RCC 7860 (cell line): ENCODE measurements at regions not wholly inside any gene's neighbourhood (a gene's known extent, or its start where the extent isn't known, plus 50 kb on each side); places are given as distances from the start of the nearest gene placed in this dataset.

Source experiments
- DNase-seq: peaks from one replicate; pipeline ENCODE4 v3.0.0-alpha.2; 2015; ENCODE audit warnings: low spot score
- FAIRE-seq: peaks from 2 replicates; lab custom pipeline; 2012; peaks lifted over from hg19 to GRCh38; lab: Jason Lieb, UNC

DNA sequence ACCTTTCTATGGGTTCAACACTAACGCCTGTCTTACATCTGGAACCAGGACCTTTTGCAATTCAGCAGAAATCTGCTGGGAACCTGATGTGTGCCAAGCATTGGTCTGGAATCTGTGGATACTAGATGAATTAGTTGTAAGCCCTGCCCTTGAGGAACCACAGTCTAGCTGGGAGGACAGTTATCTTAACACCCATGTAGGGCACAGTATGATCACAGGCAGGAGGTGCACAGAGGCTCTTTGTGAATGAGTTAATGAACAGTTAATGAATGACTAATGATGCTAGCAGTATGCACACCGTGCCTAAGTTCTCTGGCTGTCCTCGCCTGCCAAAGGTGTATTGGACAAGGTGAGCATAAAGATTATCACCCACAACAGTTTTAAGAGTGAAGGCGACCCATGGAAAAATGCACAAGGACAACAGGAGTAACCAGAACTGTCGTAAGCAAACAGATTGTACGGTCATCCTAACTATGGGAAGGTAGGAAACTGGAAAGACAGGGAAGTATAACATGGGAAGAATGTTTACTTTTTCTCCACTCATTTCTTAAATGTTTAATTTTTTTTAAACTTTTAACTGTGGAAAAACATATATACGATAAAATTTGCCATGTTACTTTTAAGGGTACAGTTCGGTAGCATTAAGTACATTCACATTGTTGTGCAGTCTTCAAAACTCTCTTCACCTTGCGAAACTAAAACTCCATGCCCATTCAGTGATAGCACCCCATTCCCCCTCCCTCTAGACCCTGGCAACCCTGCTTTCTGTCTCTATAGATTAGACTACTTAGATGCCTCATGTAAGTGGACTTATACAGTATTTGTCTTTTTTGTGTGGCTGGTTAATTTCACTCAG, 139.9 kb downstream of the CXCL12 start:
- FAIRE-seq (no peak), DNase-seq (no peak)

DNA sequence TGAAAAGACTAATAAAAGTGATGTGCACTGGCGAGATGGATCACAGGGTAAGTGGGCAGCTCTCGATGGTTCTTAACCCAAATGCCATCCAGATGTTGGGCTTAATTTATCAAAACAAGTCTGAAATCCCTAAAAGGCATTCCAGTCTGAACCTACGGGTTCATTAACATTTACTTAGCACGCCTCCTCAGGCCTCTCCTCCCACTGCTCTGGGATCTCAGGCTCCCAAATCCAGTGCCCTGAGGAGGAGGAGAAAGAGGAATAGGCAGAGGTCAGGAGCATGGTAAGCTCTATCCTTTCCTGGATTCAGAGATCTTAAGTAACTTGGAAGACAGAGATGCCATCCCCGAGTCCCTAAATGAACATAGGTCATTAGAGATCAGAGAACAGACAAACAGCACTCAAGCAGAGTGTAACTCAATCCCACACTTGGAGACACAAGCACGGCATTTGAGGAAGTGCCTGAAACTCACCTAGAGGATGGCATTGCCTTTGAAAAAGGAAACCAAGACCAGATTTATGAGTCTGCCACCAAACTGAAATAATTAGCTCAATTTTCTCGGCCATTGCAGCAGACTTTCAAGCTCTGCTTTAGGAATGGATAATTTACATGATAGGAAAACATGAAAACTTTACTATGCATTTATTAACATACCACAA, 140.9 kb downstream of the CXCL12 start:
- FAIRE-seq (no peak), DNase-seq (no peak)

DNA sequence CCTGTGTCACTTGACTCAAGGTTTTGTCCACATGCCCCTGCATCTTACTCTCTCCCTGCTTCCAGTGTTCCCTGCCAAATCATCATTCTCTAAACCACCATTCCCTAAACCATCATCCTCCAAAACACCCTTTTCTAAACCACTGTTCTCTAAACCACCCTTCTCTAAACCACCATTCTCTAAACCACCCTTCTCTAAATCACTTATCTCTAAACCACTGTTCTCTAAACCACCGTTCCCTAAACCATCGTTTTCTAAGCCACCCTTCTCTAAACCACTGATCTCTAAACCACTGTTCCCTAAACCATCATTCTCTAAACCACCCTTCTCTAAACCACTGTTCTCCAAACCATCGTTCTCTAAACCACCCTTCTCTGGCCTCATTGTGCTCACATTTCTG, 142.1 kb downstream of the CXCL12 start:
- FAIRE-seq, result no peak
- DNase-seq, result no peak

DNA sequence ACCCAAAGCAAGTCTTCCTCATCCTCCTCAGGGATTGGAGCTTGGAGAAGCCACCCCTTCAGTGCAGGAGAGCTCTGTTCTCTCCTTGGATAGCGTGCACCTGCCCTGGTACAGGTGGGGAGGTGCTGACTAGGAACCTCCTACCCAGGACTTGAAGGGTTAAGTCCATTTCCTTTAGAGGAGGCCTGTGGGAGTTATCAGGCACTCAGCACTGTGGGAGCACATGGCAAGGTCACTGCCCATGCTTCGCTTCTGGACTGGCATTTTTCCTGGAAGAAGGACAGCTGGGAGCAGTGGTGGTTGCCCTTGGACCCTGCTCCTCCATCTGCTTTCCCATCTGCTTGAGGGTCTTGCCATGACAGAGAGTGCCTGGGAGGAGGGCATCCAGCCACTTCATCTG, 142.8 kb downstream of the CXCL12 start:
- no peak for FAIRE-seq
- no peak for DNase-seq

DNA sequence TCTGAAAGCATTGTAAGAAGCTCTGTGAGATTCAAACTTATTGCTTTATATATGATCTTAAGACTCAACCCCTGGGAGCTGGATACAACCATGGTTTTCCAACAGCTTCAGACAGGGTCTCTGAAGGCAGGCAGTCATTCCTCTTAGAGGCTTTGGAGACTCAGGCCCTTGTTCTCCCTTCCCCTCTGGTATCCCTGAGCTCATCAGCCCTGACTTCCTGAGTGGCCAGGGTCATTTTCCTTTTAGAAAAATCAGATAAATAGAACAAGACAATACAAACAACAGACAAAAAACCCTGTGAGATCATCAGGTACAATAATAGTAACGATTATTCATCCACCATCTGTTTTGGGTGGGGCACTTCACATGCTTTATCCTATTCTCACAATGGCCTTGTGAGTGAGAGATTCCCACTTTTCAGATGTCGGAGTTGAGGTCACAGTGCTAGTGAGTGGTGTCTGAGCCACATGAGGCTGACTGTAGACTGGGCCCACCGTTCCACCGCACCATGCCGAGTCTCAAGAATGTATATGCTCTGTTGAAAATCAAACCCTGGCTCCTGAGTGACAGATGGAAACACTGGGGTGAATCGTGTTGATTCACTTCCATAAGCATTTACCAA, 144.2 kb downstream of the CXCL12 start:
- FAIRE-seq (no peak), DNase-seq (no peak)

DNA sequence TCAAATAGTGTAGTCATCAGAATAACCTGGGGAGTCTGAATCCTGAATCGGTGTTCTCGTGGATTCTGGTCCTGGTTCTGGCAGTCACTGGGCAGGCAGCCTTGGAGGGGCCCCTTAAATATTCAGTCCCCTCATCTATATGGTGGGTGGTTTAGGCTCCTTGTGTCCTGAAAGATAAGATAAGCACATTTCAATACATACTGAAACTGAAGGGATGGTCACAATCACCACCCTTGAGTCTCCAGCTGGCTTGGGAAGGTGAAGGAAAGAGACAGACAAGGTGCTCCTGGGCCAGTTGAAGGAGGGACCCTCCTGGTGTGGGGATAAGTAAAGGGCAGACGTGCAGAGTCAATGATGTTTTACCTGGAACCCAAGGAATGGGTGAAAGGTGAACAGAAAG, 146.7 kb downstream of the CXCL12 start:
- DNase-seq, result no peak
- no peak for FAIRE-seq

DNA sequence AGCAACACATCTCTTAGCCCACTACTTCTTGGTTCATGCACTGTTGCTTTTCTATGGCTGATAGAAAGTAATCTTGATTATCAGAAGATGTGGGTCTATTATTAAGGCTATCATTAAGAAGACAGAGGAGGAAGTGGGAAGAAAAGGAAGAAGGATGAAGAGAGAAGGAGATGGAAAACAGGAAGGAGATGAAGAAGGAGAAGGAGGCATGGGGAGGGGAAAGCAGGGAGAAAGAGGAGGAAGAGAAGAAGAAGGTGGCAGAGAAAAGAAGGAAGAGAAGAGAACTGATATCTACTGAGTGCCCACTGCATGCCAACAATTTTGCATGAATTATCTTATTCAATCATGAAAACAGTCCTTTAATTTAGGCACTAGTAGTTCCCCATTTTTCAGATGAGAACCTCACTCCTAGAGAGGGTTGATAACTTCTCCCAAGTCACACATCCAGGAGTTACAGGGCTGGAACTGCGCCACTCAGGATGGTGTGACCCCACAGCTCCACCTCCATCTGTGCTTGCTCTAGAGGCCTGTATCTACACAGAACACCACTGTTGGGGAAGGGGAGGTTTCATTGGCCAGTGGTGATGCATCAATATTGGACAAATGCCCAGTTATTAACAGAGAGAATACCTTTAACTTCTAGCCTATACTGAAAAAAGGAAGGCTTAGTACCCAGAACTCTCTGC, 147.4 kb downstream of the CXCL12 start:
- FAIRE-seq (no peak), DNase-seq (no peak)

DNA sequence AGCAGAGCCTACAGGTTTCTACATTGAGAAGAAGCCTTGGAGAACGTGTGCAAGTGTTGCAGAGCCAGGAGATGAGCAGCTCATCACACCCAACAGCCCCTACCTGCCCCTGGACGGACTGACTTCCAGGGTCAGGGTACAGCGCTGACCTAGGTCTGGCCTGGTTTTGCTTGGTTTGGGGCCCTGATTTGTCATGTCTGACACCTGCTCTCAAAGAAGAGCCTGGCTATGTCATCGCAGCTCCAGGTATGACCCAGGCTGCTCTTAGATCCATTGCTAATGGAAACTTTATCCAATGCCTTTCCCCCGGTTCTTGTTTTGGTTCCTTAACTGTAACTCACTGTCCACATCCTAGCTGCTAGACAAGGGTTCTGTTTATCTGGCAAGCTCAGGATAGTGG, 149.5 kb downstream of the CXCL12 start:
- DNase-seq (no peak), FAIRE-seq (no peak)

DNA sequence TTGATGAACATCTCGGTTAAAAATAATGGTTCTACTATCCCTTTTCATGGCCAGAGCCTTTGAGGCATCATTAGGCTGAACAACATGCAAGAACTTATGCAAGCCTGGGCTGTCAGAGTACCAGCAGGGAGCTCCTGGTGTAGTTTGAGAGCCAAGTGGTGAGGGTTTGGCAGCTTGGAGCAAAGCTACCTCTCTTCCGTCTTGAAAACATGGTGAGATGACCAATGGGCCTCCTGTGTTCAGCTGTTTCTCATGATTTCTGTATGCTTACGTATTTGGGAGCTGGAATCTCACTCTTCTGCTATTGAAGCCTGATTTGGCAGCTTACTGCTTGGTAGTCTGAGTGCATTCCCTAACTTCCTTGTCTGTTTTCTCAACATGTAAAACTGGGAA, 150.4 kb downstream of the CXCL12 start:
- FAIRE-seq (no peak), DNase-seq (no peak)

DNA sequence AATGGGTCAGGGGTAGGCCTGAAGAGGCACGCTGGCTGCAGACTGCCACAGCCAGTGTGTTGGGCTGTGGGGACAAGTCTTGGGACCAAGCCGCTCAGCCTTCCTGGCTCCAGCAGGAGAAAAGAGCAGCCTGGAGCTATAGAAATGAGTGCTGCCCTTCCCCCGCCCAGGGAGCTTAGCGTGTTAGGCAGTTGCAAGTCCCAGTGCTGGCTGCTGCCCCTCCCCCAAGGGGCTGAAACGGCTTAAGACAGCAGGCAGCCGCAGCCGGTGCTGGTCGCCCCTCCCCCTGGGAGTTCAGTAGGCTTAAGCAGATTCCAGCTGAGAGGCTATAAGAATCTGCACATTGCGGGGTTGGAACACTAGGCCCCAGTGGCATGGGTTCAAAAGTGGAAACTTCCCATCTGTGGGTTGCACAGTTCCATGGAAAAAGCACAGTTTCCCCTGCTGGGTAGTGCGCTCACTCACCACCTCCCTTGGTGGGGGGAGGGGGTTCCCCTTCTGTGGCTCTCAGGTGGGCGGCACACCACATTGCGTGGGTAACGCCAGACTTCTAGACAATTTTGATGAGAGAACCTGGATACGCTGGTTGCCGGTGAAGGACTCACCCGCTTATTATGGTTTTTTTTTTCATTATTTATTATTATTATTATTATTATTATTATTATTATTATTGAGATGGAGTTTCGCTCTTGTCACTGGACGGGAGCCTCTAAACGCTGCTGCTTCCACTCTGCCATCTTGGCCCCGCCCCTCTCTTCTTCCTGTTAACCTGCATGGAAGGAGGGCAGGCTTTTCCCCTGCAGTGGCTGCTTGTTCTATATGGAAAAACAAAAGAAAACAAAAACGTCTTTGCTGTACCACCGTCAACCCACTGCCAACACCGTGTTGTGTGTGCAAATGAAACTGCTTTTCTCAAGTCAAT, 151.1 kb downstream of the CXCL12 start:
- FAIRE-seq, result no peak
- DNase-seq, result no peak

DNA sequence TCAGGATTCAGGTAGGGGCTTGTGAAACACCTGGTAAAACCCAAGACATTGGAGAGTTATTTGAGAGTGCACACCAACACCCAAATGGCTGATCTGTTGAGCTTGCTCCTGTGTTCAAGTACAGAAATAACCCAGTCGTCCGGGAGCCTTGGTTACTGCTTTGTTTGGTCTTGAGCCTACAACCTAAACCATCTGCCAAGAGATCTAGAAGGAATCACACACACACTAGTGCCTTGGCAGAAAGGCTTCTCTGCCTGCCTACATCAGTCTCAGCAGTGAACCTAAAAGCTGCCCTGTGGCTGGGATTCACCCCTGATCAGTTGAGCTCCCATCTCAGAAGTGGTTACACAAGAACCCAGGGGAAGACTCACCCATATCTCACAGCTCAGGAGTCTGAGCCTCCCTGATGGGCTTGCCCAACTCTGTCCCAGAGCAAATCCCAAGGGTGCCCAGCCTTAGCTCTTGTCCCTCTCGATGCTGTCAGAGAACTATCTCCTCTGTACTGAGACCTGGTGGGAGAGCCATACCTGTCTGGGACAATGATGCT, 167.6 kb downstream of the CXCL12 start:
- FAIRE-seq (no peak), DNase-seq (no peak)

DNA sequence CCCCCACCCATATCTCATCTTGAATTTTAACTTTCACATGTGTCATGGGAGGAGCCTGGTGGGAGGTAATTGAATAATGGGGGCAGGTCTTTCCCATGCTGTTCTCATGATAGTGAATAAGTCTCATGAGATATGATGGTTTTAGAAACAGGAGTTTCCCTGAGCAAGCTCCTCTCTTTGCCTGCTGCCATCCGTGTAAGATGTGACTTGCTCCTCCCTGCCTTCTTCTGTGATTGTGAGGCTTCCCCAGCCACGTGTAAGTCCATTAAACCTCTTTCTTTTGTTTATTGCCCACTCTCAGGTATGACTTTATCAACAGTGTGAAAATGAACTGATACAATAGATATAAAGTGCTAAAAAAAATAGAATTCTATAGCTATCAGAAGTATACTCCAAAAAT, 168.8 kb downstream of the CXCL12 start:
- FAIRE-seq, result no peak
- no peak for DNase-seq

DNA sequence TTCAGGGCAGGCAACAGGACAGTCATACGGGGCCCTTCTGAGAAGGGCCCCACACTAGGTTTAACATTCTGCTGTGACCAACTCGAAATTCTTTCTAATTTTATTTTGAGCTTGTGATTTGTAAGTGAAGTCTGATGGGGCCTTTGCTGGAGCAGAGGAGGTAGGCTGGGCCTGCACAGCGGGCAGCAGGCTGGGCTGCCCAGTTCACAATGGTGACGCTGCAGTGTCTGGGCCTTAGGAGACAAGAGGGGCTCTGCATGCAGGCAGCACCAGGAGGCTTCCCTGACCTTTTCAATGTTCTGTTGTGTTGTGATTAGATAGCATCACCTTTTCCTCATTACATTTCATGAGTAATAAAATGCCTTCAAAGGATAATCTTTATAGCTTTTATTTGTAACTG, 175.1 kb downstream of the CXCL12 start:
- DNase-seq (no peak), FAIRE-seq (no peak)

DNA sequence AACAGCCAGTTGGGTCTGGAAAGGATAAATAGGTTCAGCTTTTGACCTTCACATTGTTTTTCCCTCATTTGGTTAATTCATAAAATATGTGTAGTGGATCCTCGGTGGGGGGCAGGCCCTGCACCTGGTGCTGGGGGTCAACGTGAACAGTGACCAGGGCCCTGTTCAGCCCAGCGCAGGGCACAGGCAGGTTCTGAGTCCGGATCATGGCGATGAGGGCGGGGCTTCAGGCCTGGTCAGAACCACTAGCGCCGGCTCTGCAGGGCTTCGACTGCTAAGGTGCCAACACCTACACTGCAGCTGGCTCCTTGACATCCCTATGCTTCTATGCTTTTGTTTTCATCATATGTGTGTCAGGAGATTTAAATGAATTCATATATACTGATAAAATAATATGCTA, 177.7 kb downstream of the CXCL12 start:
- DNase-seq (no peak), FAIRE-seq (no peak)

DNA sequence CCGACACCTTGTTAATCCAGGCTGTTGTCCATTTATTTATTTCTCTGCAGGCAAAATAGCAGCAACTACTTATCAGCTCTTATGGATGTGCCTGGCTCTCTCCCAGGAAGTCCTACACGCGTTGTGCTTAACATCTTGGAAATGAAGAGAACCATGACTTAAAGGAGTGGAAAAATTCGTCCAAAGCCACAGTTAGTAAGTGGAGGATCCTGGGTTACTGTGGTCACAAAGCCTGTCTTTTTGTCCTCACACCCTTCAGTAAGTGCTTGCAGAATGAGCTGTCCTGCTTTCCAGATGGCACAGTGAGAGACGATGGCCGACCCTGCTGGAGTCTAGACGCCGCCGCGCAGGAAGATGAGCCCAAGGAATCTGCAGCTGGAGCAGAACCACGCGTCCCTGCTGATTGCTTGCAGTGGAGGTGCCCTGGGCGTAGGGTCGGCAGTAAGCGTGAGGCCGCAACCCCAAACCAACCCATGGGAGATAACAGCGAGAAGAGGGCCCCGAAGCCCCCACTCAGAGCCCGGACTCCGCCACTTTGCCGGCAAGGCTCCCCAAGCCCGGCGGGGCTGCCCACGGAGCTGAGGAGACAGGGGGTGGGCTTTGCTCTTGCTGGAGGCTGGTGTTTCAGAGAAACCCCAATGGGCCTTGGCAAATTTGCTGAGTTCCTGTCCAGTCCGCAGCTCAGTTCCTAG, 178.6 kb downstream of the CXCL12 start:
- FAIRE-seq (no peak), DNase-seq (no peak)

DNA sequence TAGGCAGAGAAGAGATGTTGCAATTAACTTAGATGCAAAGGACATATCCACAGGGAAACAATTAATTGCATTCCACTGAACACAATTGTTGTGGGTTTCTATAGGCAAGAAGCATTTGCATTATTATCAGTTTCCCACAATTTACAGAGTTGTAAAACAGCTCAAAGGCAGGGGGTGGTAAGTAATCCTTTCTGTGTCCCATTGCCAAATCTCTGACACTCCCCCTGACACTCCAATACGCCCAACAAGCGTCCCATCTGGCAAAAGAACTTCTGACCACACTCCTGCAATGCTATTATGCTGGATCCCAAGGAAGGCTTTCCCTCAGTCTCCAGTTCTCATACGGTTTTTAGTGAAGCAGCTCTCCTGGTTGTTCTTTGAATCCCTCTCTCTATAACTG, 179.8 kb downstream of the CXCL12 start:
- no peak for FAIRE-seq
- DNase-seq, result no peak

DNA sequence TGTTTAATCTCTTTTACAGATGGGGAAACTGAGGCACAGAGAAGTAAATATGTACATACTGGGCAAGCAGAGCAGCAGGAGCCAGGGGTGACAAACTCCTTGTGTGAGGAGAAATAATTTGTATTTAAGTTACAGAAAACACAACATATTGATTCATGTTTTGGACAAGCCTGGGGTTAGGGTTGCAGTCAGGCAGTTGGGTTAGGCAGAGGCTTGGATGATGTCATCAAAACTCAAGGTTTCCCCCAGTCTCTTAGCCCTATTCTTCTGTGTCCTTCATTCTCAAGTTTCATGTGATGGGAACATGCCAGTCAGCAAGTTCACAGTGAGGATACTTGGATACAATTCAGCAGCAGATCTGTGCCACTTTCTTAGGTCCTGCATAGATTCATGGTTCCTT, 181.4 kb downstream of the CXCL12 start:
- no peak for FAIRE-seq
- DNase-seq, result no peak

DNA sequence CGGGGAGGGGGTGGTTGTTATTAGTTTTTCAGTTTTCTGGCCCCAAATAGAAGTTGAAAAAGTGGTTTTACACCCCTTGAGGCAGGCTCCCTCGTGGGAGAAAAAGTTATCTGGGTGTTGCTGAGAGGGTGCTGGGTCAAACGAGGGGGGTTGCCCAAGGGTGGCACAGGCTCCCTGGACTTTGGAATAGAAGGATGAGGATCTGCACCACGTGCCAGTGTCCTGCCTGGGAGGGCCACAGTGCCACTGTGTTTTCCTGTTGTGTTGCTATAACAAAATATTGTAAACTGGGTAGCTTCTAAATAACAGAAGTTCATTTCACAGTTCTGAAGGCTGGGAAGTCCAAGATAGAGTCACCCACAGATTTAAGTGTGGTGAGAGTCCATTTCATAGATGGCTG, 181.9 kb downstream of the CXCL12 start:
- DNase-seq (no peak), FAIRE-seq (no peak)

DNA sequence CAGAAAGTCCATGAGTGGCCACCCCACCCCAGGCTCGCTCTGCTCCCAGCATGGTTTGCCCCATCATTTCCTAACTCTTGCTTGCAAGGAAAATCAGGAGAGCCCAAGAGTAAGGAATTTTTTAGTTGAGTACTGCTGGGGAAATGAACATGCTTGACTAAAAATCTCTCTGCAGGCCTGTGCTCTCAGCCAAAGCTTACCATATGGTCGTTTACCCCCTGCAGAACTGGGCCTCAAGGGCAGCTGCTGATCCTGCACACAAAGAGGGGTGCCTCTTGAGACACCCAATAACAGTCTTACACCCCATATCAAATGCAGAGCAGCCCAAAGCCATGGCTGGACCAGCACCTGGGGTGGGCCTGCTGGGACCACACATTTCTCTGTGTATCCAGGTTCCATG, 183.2 kb downstream of the CXCL12 start:
- DNase-seq (no peak), FAIRE-seq (no peak)

DNA sequence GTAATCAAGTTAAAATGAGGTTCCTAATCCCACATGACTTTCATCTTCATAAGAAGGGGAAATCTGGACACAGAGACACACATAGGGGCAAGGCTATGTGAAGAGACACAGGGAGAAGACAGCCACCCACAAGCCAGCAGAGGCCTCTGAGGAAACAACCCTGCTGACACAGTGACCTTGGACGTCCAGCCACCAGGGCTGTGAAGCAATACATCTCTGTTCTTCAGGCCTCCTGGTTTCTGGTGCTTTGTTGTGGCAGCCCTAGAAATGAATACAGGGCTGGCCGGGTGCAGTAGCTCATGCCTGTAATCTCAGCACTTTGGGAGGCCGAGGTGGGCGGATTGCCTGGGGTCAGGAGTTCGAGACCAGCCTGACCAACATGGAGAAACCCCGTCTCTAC, 183.9 kb downstream of the CXCL12 start:
- DNase-seq (no peak), FAIRE-seq (no peak)
